Prostate gland (tissue), 2 donors: ENCODE measurements at regions not wholly inside any gene's neighbourhood (a gene's known extent, or its start where the extent isn't known, plus 50 kb on each side); places are given as distances from the start of the nearest gene placed in this dataset.

Experiments
- POLR2A ChIP-seq: fragments of 450-650 bp; IDR thresholded peaks from one replicate; pipeline ENCODE4 v1.6.1; 2016; ENCODE audit warnings: antibody characterized with exemption, mild to moderate bottlenecking
- POLR2AphosphoS5 ChIP-seq: sonication (generic); formaldehyde crosslinking; IDR thresholded peaks from one replicate; pipeline ENCODE4 v1.6.1; 2017; ENCODE audit warnings: antibody characterized with exemption
- TF ChIP-seq, protein P1 (sequence below), 4 experiments: fragments of 200-600 bp in 2 of 4; fragments of 450-650 bp in 2 of 4; sonication (generic) in 2 of 4; IDR thresholded peaks; 1 replicate in 3 of 4; 2 replicates in 1 of 4; pipeline ENCODE4 v1.5.1; 2016 to 2019; ENCODE audit warnings: antibody characterized with exemption in 4 of 4, mild to moderate bottlenecking in 2 of 4, moderate library complexity in 2 of 4

DNA sequence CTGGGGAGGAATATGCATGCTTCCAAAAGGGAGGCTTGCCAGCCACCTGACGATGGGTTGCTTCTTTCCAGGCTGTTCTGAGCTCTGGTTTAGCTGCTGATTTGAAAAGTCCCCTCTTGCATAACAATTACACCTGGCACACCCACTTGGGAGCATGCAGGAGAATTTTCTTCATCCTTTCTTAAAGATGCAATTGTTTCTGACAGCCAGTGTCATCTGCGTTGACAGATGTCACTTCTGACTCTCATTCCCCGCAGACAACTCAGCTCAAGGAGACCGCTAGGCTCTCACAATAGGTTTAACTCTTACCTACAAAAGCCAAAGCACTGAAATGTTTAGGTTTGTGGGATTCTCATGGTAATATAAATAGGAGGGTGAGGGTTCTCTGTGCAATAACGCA is 185.6 kb upstream of the SYNPR start:
- TF ChIP-seq, protein P1, sequence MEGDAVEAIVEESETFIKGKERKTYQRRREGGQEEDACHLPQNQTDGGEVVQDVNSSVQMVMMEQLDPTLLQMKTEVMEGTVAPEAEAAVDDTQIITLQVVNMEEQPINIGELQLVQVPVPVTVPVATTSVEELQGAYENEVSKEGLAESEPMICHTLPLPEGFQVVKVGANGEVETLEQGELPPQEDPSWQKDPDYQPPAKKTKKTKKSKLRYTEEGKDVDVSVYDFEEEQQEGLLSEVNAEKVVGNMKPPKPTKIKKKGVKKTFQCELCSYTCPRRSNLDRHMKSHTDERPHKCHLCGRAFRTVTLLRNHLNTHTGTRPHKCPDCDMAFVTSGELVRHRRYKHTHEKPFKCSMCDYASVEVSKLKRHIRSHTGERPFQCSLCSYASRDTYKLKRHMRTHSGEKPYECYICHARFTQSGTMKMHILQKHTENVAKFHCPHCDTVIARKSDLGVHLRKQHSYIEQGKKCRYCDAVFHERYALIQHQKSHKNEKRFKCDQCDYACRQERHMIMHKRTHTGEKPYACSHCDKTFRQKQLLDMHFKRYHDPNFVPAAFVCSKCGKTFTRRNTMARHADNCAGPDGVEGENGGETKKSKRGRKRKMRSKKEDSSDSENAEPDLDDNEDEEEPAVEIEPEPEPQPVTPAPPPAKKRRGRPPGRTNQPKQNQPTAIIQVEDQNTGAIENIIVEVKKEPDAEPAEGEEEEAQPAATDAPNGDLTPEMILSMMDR (IDR thresholded peaks at IDR 0.05): no peak
- TF ChIP-seq POLR2A (no peak), POLR2AphosphoS5 (no peak)
